ENCODE measurements at regions not wholly inside any gene's neighbourhood (a gene's known extent, or its start where the extent isn't known, plus 50 kb on each side); places are given as distances from the start of the nearest gene placed in this dataset.

- no peaks in the 10 kb centered on the region for H3K27me3 ChIP-seq
- no peak overlapping the region for H3K4me3 ChIP-seq (replicated peaks in 1 of 3)
- no peaks in the 10 kb centered on the region for H3K4me1 ChIP-seq
- no peaks in the 10 kb centered on the region for H3K9me3 ChIP-seq
- intact Hi-C loops (cut with DNase I) = no loop called here
- WGBS, 2 donors = 88 to 93% methylated on average over 5 of the region's 5 CpGs
- H3K36me3 ChIP-seq = no peaks in the 10 kb centered on the region
- no peak for DNase-seq
- no peak overlapping the region for H3K27ac ChIP-seq
- TF ChIP-seq, protein P1, sequence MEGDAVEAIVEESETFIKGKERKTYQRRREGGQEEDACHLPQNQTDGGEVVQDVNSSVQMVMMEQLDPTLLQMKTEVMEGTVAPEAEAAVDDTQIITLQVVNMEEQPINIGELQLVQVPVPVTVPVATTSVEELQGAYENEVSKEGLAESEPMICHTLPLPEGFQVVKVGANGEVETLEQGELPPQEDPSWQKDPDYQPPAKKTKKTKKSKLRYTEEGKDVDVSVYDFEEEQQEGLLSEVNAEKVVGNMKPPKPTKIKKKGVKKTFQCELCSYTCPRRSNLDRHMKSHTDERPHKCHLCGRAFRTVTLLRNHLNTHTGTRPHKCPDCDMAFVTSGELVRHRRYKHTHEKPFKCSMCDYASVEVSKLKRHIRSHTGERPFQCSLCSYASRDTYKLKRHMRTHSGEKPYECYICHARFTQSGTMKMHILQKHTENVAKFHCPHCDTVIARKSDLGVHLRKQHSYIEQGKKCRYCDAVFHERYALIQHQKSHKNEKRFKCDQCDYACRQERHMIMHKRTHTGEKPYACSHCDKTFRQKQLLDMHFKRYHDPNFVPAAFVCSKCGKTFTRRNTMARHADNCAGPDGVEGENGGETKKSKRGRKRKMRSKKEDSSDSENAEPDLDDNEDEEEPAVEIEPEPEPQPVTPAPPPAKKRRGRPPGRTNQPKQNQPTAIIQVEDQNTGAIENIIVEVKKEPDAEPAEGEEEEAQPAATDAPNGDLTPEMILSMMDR (IDR thresholded peaks at IDR 0.05) = no peak
- TF ChIP-seq POLR2A (IDR thresholded peaks at IDR 0.05) = no peak
Observed at GRCh38 chr6:44646355-44646754, 258.8 kb downstream of the CDC5L start.

DNA sequence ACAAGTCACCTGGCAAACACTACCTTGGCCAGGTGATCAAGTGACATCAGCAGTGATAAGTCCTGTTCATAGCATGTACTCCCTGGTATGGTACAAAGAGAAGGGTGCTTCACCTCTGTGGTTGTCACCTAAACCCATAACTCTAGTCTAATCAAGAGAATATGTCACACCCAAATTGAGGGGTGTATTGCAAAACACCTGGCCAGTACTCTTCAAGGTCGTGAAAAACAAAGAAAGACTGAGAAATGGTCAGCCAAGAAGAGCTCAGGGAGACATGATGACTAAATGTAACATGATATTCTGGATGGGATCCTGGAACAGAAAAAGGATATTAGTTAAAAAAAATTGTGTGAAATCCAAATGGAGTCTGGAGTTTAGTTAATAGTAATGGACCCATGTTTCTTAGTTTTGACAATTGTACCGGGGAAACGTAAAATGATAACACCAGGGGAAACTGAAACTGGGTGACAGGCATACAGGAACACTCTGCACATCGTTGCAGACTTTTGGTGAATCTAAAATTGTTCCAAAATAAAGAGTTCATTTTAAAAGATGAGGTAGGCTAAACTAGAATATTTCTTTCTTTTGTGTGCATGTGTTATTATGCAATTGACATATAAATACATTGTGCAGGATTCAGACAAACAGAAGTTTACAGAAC, 262.0 kb downstream of the CDC5L start:
- H3K27ac ChIP-seq = no peak overlapping the region
- no peak for DNase-seq
- no peaks in the 10 kb centered on the region for H3K4me1 ChIP-seq
- no peaks in the 10 kb centered on the region for H3K36me3 ChIP-seq
- H3K27me3 ChIP-seq = no peaks in the 10 kb centered on the region
- no peaks in the 10 kb centered on the region for H3K9me3 ChIP-seq
- intact Hi-C loops (cut with DNase I) = loop anchor here (10.0 kb wide), 2 partner anchors 175 to 1275 kb away; no protein-coding TSS in a partner anchor
- WGBS, 2 donors = 67 to 72% methylated on average over 4 of the region's 4 CpGs
- H3K4me3 ChIP-seq (replicated peaks in 1 of 3) = no peak overlapping the region
- TF ChIP-seq POLR2A (IDR thresholded peaks at IDR 0.05) = no peak
- TF ChIP-seq, protein P1 (IDR thresholded peaks at IDR 0.05) = no peak

GRCh38 chr6:44650495-44650894, 263.0 kb downstream of the CDC5L start:
- Histone ChIP-seq H3K27ac (no peak overlapping the region), H3K4me1 (peaks cover 0 to 4% of the 10 kb centered on the region in 2 donors), H3K4me3 (replicated peaks in 1 of 3) (no peak overlapping the region), H3K36me3 (no peaks in the 10 kb centered on the region), H3K9me3 (no peaks in the 10 kb centered on the region), H3K27me3 (no peaks in the 10 kb centered on the region)
- intact Hi-C loops (cut with DNase I) = loop anchor here (10.0 kb wide), 2 partner anchors 176 to 1274 kb away; no protein-coding TSS in a partner anchor
- 92 to 97% methylated on average over 6 of the region's 6 CpGs for WGBS, 2 donors
- DNase-seq = no peak
- TF ChIP-seq, protein P1 (IDR thresholded peaks at IDR 0.05) = no peak
- no peak for TF ChIP-seq POLR2A (IDR thresholded peaks at IDR 0.05)

- no peak for TF ChIP-seq POLR2A (IDR thresholded peaks at IDR 0.05)
- TF ChIP-seq, protein P1 (IDR thresholded peaks at IDR 0.05) = no peak
- H3K27me3 ChIP-seq = no peaks in the 10 kb centered on the region
- H3K27ac ChIP-seq = no peak overlapping the region
- intact Hi-C loops (cut with DNase I) = loop anchor here (10.0 kb wide), 2 partner anchors 176 to 1274 kb away; no protein-coding TSS in a partner anchor
- H3K9me3 ChIP-seq = no peaks in the 10 kb centered on the region
- H3K4me3 ChIP-seq (replicated peaks in 1 of 3) = no peak overlapping the region
- DNase-seq = no peak
- H3K36me3 ChIP-seq = no peaks in the 10 kb centered on the region
- 93 to 97% methylated on average over 5 of the region's 5 CpGs for WGBS, 2 donors
- peaks cover 0 to 8% of the 10 kb centered on the region in 2 donors for H3K4me1 ChIP-seq
Observed at GRCh38 chr6:44650947-44651346, 263.4 kb downstream of the CDC5L start.

DNA sequence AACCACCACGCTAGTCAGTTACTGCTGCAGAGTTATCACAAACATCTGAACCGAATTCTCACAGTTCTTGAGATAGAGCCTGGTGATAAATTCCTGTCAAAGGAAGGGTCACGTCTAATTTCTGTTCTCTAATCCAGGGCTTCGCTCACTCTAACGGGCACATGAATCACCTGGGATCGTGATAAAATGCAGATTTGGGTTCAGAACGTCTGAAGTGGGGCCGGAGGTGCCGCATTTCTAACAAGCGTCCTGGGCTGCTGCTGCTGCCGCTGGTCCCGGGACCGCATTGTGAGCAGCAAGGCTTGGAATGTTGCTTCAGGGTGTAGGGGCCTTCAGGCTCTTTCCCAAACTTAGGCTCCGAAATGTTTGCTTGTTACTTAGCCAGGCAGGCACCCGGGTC, 264.1 kb downstream of the CDC5L start:
- 73 to 76% methylated on average over 15 of the region's 15 CpGs for WGBS, 2 donors

More for the DNA sequence above, 264.1 kb downstream of the CDC5L start:
- Histone ChIP-seq H3K4me3 (replicated peaks in 1 of 3) (no peak overlapping the region), H3K27me3 (no peaks in the 10 kb centered on the region), H3K27ac (no peak overlapping the region), H3K9me3 (no peaks in the 10 kb centered on the region), H3K36me3 (no peaks in the 10 kb centered on the region), H3K4me1 (peaks cover 0 to 8% of the 10 kb centered on the region in 2 donors)
- no peak for DNase-seq
- intact Hi-C loops (cut with DNase I) = loop anchor here (10.0 kb wide), 2 partner anchors 177 to 1273 kb away; no protein-coding TSS in a partner anchor
- TF ChIP-seq POLR2A (IDR thresholded peaks at IDR 0.05) = no peak
- TF ChIP-seq, protein P1 (IDR thresholded peaks at IDR 0.05) = no peak
